Psoas muscle (tissue), 7 donors: ENCODE measurements at regions not wholly inside any gene's neighbourhood (a gene's known extent, or its start where the extent isn't known, plus 50 kb on each side); places are given as distances from the start of the nearest gene placed in this dataset.
"Not testable (repeated sequence)": the region's sequence is repeated elsewhere in the genome, so short reads cannot be mapped to it uniquely, and the experiment has no call there.

Source experiments
- ATAC-seq, 4 donors: fragments of 200-7000 bp; cut with Tn5 transposase; one replicate each; pipeline ENCODE4 v1.9.1; 2020; ENCODE audit warnings: moderate library complexity in 3 of 4, mild to moderate bottlenecking in 2 of 4
- DNase-seq, 2 donors: peaks; one replicate each; pipeline ENCODE4 v3.0.0-alpha.2; 2020
- H3K27ac ChIP-seq: fragments of 200-600 bp; one replicate; pipeline ENCODE4 v1.8.0; 2022
- H3K27me3 ChIP-seq, 3 donors: fragments of 200-600 bp in 1 of 3; one replicate each; pipeline versions ENCODE4 v1.6.1 to v1.8.0; 2013 to 2022; ENCODE audit warnings: low read length in 2 of 3, mild to moderate bottlenecking in 2 of 3, moderate library complexity in 1 of 3; ENCODE audit not compliant: insufficient read depth in 3 of 3
- H3K36me3 ChIP-seq, 2 donors: fragments of 200-600 bp in 1 of 2; one replicate each; pipeline versions ENCODE4 v1.6.1 to v1.8.0; 2013 to 2022; ENCODE audit warnings: low read depth in 1 of 2, mild to moderate bottlenecking in 1 of 2, moderate library complexity in 1 of 2; ENCODE audit not compliant: insufficient read depth in 1 of 2
- H3K4me1 ChIP-seq: fragments of 200-600 bp; one replicate; pipeline ENCODE4 v1.8.0; 2022
- H3K4me3 ChIP-seq: fragments of 200-600 bp; one replicate; pipeline ENCODE4 v1.8.0; 2022; ENCODE audit warnings: mild to moderate bottlenecking
- H3K9me3 ChIP-seq: fragments of 200-600 bp; one replicate; pipeline ENCODE4 v1.8.0; 2022
- WGBS, 3 donors: extraction: QIAGEN DNeasy Blood & Tissue Kit; methylation state at CpG; one replicate each; pipeline versions ENCODE4 v1.1.6 to v1.1.7; 2013; 5-methylcytosine and 5-hydroxymethylcytosine counted together
- intact Hi-C, 2 donors: fragments of 100-400 bp; cut with DNase I; formaldehyde crosslinking; loops; one replicate each; pipeline versions ENCODE4 v1.11.0 to v1.14.2; 2022
- TF ChIP-seq, protein P1 (sequence below): fragments of 200-600 bp; IDR thresholded peaks from one replicate; pipeline ENCODE4 v1.8.0; 2022; ENCODE audit warnings: antibody characterized with exemption
- donor health status: healthy with polysubstance abuse.
- donor health status: DM: no; HTN: no; CAD: no; lungs with moderate emphysema.
- donor health status: Bipolar disorder and iron deficiency.
- donor health status: healthy.
- donor health status: DM: yes; HTN: yes; CAD: no.
- donor health status: DM: no; HTN: no; CAD: no.
- donor health status: DM: yes; HTN: yes; CAD: no.

DNA sequence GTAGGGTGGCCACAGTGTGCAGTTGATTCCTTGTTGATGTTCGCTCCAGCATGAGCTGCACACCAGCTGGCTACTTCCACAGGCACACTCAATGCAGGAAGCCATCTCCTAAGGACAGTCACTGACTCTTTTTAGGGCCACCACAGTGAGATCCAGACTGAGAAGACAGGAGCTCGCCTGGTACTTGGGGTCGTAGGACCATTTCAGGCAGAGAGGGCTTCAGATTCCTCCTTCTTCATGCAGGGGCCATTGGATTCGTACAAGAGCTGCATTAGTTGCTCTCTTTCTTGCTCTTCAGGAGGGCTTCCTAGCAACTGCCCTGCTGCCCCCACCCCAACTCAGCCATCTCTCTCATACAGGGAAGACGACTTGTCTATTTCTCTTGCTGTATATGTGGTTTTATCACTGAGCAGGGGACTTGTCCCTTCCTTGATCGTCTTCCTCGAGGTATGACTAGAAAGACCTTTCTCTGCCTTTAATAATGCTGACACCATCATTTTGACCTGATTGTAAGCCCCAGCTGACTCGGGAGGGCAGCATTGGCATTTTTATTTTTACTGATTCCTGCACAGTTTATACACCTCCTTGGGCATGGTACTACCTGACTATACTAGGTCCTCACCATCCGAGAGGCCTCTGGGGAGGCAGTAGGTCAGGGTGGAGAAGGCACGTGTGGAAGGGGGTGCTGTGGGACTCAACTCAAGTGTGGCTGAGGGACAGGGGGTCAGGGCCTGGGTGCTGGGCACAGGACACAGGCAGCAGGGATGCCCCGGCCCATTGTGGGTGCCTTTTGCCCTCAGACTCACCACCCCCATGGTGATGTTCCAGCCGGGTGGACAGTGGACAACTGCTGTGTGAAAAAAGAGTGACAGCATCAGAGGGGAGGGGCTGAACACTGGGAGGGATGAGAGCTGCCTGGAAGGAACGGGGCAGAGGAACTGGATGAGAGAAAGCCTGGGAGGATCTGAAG lies 136.7 kb upstream of the ZNF746 start:
- Histone ChIP-seq H3K4me3 (no peak overlapping the region), H3K27me3 (peaks cover 0 to 4% (median 2%) of the 10 kb centered on the region in 3 donors), H3K9me3 (no peaks in the 10 kb centered on the region), H3K4me1 (no peaks in the 10 kb centered on the region), H3K36me3 (no peaks in the 10 kb centered on the region), H3K27ac (no peak overlapping the region)
- ATAC-seq (no peak), DNase-seq (no peak)
- TF ChIP-seq, protein P1, sequence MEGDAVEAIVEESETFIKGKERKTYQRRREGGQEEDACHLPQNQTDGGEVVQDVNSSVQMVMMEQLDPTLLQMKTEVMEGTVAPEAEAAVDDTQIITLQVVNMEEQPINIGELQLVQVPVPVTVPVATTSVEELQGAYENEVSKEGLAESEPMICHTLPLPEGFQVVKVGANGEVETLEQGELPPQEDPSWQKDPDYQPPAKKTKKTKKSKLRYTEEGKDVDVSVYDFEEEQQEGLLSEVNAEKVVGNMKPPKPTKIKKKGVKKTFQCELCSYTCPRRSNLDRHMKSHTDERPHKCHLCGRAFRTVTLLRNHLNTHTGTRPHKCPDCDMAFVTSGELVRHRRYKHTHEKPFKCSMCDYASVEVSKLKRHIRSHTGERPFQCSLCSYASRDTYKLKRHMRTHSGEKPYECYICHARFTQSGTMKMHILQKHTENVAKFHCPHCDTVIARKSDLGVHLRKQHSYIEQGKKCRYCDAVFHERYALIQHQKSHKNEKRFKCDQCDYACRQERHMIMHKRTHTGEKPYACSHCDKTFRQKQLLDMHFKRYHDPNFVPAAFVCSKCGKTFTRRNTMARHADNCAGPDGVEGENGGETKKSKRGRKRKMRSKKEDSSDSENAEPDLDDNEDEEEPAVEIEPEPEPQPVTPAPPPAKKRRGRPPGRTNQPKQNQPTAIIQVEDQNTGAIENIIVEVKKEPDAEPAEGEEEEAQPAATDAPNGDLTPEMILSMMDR: no peak
- intact Hi-C loops: no loop called here
- 64 to 70% (median 66%) methylated on average over 13 of the region's 13 CpGs for WGBS, 3 donors

DNA sequence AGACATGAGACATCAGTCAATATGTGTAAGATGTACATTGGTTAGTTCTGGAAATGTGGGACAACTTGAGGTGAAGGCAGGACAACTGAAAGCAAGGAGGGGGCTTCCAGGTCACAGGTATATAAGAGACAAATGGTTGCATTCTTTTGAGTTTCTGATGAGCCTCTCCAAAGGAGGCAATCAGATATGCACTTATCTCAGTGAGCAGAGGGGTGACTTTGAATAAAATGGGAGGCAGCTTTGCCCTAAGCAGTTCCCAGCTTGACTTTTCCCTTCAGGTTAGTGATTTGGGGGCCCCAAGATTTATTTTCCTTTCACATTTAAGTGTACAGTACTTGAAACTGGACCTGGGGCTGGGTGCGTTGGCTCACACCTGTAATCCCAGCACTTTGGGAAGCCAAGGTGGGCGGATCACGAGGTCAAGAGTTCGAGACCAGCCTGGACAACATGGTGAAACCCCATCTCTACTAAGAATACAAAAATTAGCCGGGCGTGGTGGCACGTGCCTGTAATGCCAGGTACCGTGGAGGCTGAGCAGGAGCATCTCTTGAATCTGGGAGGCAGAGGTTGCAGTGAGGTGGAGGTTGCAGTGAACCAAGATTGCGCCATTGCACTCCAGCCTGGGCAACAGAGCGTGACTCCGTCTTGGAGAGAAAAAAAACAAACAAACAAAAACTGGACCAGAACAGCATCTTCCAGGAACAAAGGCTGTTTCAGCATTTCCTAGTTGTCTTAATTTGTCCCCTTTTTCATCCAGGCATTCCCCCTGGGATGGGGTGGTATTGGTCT lies 130.9 kb upstream of the ZNF746 start:
- 76 to 87% (median 79%) methylated on average over 11 of the region's 11 CpGs for WGBS, 3 donors
- not testable (repeated sequence) for H3K27ac ChIP-seq, ATAC-seq, H3K4me1 ChIP-seq, DNase-seq, H3K27me3 ChIP-seq, H3K4me3 ChIP-seq, H3K9me3 ChIP-seq, H3K36me3 ChIP-seq
- intact Hi-C loops: loop anchor here in 1 of 2 donors (5.0 kb wide), 1 partner anchor 126 kb away; no protein-coding TSS in a partner anchor

- H3K36me3 ChIP-seq: no peaks in the 10 kb centered on the region
- H3K9me3 ChIP-seq: no peaks in the 10 kb centered on the region
- H3K4me1 ChIP-seq: peaks cover 13% of the 10 kb centered on the region
- intact Hi-C loops: loop anchor here in 1 of 2 donors (5.0 kb wide), 1 partner anchor 126 kb away; no protein-coding TSS in a partner anchor
- no peak for ATAC-seq
- no peak overlapping the region for H3K27ac ChIP-seq
- H3K4me3 ChIP-seq: no peak overlapping the region
- 57% methylated on average over 3 of the region's 3 CpGs for WGBS, 3 donors
- DNase-seq: no peak
- TF ChIP-seq, protein P1: no peak
- peaks cover 0 to 4% (median 0%) of the 10 kb centered on the region in 3 donors for H3K27me3 ChIP-seq
Measured at GRCh38 chr7:149627911-149628310, 130.3 kb upstream of the ZNF746 start.

DNA sequence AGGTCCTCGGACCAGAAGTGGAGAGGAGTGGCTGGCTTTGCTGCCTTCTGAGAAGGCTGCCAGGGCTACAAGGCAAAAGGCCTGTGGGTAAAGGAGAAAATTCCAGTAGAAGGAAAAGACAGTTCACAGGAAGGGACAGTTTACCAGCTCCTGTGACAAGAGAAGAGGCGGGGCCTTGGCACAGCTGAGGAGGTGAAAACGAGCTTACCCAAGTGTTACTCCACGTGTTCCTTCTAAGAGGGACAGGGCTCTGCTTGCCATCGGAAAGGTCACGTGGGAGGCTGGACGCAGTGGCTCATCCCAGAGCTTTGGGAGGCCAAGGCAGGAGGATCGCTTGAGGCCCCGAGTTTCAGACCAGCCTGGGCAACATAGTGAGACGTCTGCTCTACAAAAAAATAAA lies 129.4 kb upstream of the ZNF746 start:
- DNase-seq: no peak

More for the DNA sequence above, 129.4 kb upstream of the ZNF746 start:
- TF ChIP-seq, protein P1: no peak
- Histone ChIP-seq H3K27me3 (no peaks in the 10 kb centered on the region), H3K36me3 (no peaks in the 10 kb centered on the region), H3K27ac (no peak overlapping the region), H3K4me1 (peaks cover 22% of the 10 kb centered on the region), H3K9me3 (no peaks in the 10 kb centered on the region), H3K4me3 (no peak overlapping the region)
- no peak for ATAC-seq
- WGBS, 3 donors: 71 to 73% (median 73%) methylated on average over 10 of the region's 10 CpGs
- intact Hi-C loops: loop anchor here in 1 of 2 donors (5.0 kb wide), 1 partner anchor 125 kb away; no protein-coding TSS in a partner anchor
